GM23338 (cell line): ENCODE measurements at regions not wholly inside any gene's neighbourhood (a gene's known extent, or its start where the extent isn't known, plus 50 kb on each side); places are given as distances from the start of the nearest gene placed in this dataset.

Source experiments
- ATAC-seq: fragments of 200-7000 bp; cut with Tn5 transposase; 3 replicates; pipeline ENCODE4 v1.9.1; 2020
- DNase-seq: peaks from one replicate; pipeline ENCODE4 v3.0.0-alpha.2; 2015; ENCODE audit warnings: low spot score
- H2AFZ ChIP-seq: fragments of 200-600 bp; sonication (generic); 2 replicates; pipeline ENCODE4 v1.8.0; 2016; ENCODE audit warnings: antibody characterized with exemption, mild to moderate bottlenecking, moderate library complexity
- H3F3A ChIP-seq: fragments of 200-600 bp; sonication (generic); replicated peaks from 2 replicates; pipeline ENCODE4 v1.8.0; 2017; ENCODE audit warnings: antibody characterized with exemption, mixed run types, low read depth
- H3K27ac ChIP-seq: fragments of 200-600 bp; sonication (generic); 2 replicates; pipeline ENCODE4 v1.6.1; 2016; ENCODE audit warnings: low read depth
- H3K27me3 ChIP-seq: fragments of 200-600 bp; sonication (generic); 2 replicates; pipeline ENCODE4 v1.8.0; 2016; ENCODE audit warnings: mild to moderate bottlenecking, mixed run types, moderate library complexity; ENCODE audit not compliant: insufficient read depth
- H3K36me3 ChIP-seq: fragments of 200-600 bp; sonication (generic); 2 replicates; pipeline ENCODE4 v1.8.0; 2016; ENCODE audit warnings: mild to moderate bottlenecking; ENCODE audit not compliant: insufficient read depth
- H3K4me1 ChIP-seq: fragments of 200-600 bp; sonication (generic); 2 replicates; pipeline ENCODE4 v1.8.0; 2016; ENCODE audit warnings: mild to moderate bottlenecking, moderate library complexity; ENCODE audit not compliant: insufficient read depth
- H3K4me2 ChIP-seq: fragments of 200-600 bp; sonication (generic); 2 replicates; pipeline ENCODE4 v1.7.1; 2017; ENCODE audit warnings: mixed run types
- H3K4me3 ChIP-seq: fragments of 200-600 bp; sonication (generic); 2 replicates; pipeline ENCODE4 v1.6.1; 2016; ENCODE audit warnings: mixed run types
- H3K79me2 ChIP-seq: fragments of 200-600 bp; sonication (generic); replicated peaks from 2 replicates; pipeline ENCODE4 v1.8.0; 2017; ENCODE audit warnings: mild to moderate bottlenecking; ENCODE audit not compliant: insufficient read depth
- H3K9me2 ChIP-seq: fragments of 200-600 bp; sonication (generic); 2 replicates; pipeline ENCODE4 v1.8.0; 2017; ENCODE audit not compliant: insufficient read depth
- H4K20me1 ChIP-seq: fragments of 200-600 bp; sonication (generic); replicated peaks from 2 replicates; pipeline ENCODE4 v1.8.0; 2017; ENCODE audit warnings: mild to moderate bottlenecking; ENCODE audit not compliant: insufficient read depth
- H3K27ac Mint-ChIP-seq: 2 replicates; pipeline ENCODE4 v1.8.0; 2020; ENCODE audit warnings: inconsistent platforms, mild to moderate bottlenecking, moderate library complexity, mixed read lengths
- H3K27me3 Mint-ChIP-seq: 3 replicates; pipeline ENCODE4 v1.8.0; 2022; ENCODE audit warnings: low read depth, mild to moderate bottlenecking, moderate library complexity, mixed read lengths, inconsistent platforms; ENCODE audit not compliant: insufficient read depth, poor library complexity
- H3K36me3 Mint-ChIP-seq: 3 replicates; pipeline ENCODE4 v1.8.0; 2021; ENCODE audit warnings: low read depth, mild to moderate bottlenecking, inconsistent platforms, moderate library complexity, mixed read lengths
- H3K4me1 Mint-ChIP-seq: 3 replicates; pipeline ENCODE4 v1.8.0; 2020; ENCODE audit warnings: mild to moderate bottlenecking, inconsistent platforms, mixed read lengths
- H3K4me3 Mint-ChIP-seq: 3 replicates; pipeline ENCODE4 v1.8.0; 2021; ENCODE audit warnings: moderate library complexity, mild to moderate bottlenecking, inconsistent platforms, mixed read lengths
- H3K9me3 Mint-ChIP-seq: 3 replicates; pipeline ENCODE4 v1.8.0; 2020; ENCODE audit warnings: moderate library complexity, mild to moderate bottlenecking, inconsistent platforms, mixed read lengths
- CREB1 ChIP-seq: fragments of 250-450 bp; sonication (Bioruptor Pico); IDR thresholded peaks from 2 replicates; pipeline ENCODE4 v1.5.0; 2020; ENCODE audit warnings: low read depth, mild to moderate bottlenecking, moderate library complexity
- CTCF ChIP-seq, 2 experiments: fragments of 200-600 bp in 1 of 2; sonication (generic) in 1 of 2; conservative IDR thresholded peaks; 2 replicates each; pipeline versions ENCODE4 v1.5.1 to v1.6.1; 2016 to 2017; ENCODE audit warnings: antibody characterized with exemption in 2 of 2, low read depth in 2 of 2, mild to moderate bottlenecking in 2 of 2, moderate library complexity in 1 of 2
- EZH2 ChIP-seq: fragments of 200-600 bp; sonication (generic); IDR thresholded peaks from one replicate; pipeline ENCODE4 v1.8.0; 2017; ENCODE audit warnings: antibody characterized with exemption, mild to moderate bottlenecking, low read depth; ENCODE audit not compliant: unreplicated experiment
- EZH2phosphoT487 ChIP-seq: fragments of 200-600 bp; sonication (generic); IDR thresholded peaks from one replicate; pipeline ENCODE4 v1.8.1; 2018; ENCODE audit warnings: antibody characterized with exemption; ENCODE audit not compliant: unreplicated experiment
- JUNB ChIP-seq: IDR thresholded peaks from one replicate; pipeline ENCODE4 v1.6.1; 2016; ENCODE audit warnings: antibody characterized with exemption; ENCODE audit not compliant: unreplicated experiment
- NANOG ChIP-seq: IDR thresholded peaks from 2 replicates; pipeline ENCODE4 v1.6.1; 2016; ENCODE audit warnings: antibody characterized with exemption, borderline replicate concordance
- POLR2AphosphoS5 ChIP-seq: IDR thresholded peaks from 2 replicates; pipeline ENCODE4 v1.6.1; 2016; ENCODE audit warnings: antibody characterized with exemption, low read depth
- REST ChIP-seq: IDR thresholded peaks from one replicate; pipeline ENCODE4 v1.6.1; 2018; ENCODE audit warnings: antibody characterized with exemption; ENCODE audit not compliant: unreplicated experiment
- STAT1 ChIP-seq: IDR thresholded peaks from one replicate; pipeline ENCODE4 v1.6.1; 2016; ENCODE audit warnings: antibody characterized with exemption; ENCODE audit not compliant: unreplicated experiment
- ZNF114 ChIP-seq: fragments of 250-450 bp; sonication (Bioruptor Pico); IDR thresholded peaks from 2 replicates; pipeline ENCODE4 v1.5.0; 2020; ENCODE audit warnings: mild to moderate bottlenecking, moderate library complexity
- ZNF331 ChIP-seq: fragments of 250-450 bp; sonication (Bioruptor Pico); IDR thresholded peaks from 2 replicates; pipeline ENCODE4 v1.5.0; 2020; ENCODE audit warnings: low read depth, mild to moderate bottlenecking, moderate library complexity
- TF ChIP-seq, protein P1 (sequence below): fragments of 250-450 bp; sonication (Bioruptor Pico); IDR thresholded peaks from 2 replicates; pipeline ENCODE4 v1.5.0; 2020; ENCODE audit warnings: mild to moderate bottlenecking, moderate library complexity
- TF ChIP-seq, protein P2 (sequence below): IDR thresholded peaks from 2 replicates; pipeline ENCODE4 v1.6.1; 2016; ENCODE audit warnings: antibody characterized with exemption

GRCh38 chr11:37177721-37178120 is 579.7 kb upstream of the RAG2 start:
- no peaks in the 10 kb centered on the region for H3K4me1 Mint-ChIP-seq
- Histone ChIP-seq H3K4me2 (no peak overlapping the region), H2AFZ (no peak overlapping the region), H4K20me1 (no peaks in the 10 kb centered on the region), H3K27me3 (no peaks in the 10 kb centered on the region), H3K27ac (no peak overlapping the region), H3K4me3 (no peak overlapping the region), H3K9me2 (no peaks in the 10 kb centered on the region), H3K4me1 (no peaks in the 10 kb centered on the region), H3F3A (no peaks in the 10 kb centered on the region), H3K79me2 (no peaks in the 10 kb centered on the region), H3K36me3 (0 out of 2 replicates have a peak, but pooled peaks cover 5% of the 10 kb centered on the region)
- peaks cover 92% of the 10 kb centered on the region for H3K9me3 Mint-ChIP-seq
- no peak overlapping the region for H3K27ac Mint-ChIP-seq
- TF ChIP-seq ZNF331 (CRISPR knock-in tag) (no peak), EZH2phosphoT487 (no peak), ZNF114 (no peak), REST (no peak), POLR2AphosphoS5 (no peak), CREB1 (CRISPR knock-in tag) (no peak), NANOG (no peak), CTCF (conservative IDR thresholded peaks at IDR 0.05; ENCODE audit: low read depth in 2 of 2) (no peak), EZH2 (no peak), STAT1 (no peak), JUNB (no peak)
- TF ChIP-seq, protein P1, sequence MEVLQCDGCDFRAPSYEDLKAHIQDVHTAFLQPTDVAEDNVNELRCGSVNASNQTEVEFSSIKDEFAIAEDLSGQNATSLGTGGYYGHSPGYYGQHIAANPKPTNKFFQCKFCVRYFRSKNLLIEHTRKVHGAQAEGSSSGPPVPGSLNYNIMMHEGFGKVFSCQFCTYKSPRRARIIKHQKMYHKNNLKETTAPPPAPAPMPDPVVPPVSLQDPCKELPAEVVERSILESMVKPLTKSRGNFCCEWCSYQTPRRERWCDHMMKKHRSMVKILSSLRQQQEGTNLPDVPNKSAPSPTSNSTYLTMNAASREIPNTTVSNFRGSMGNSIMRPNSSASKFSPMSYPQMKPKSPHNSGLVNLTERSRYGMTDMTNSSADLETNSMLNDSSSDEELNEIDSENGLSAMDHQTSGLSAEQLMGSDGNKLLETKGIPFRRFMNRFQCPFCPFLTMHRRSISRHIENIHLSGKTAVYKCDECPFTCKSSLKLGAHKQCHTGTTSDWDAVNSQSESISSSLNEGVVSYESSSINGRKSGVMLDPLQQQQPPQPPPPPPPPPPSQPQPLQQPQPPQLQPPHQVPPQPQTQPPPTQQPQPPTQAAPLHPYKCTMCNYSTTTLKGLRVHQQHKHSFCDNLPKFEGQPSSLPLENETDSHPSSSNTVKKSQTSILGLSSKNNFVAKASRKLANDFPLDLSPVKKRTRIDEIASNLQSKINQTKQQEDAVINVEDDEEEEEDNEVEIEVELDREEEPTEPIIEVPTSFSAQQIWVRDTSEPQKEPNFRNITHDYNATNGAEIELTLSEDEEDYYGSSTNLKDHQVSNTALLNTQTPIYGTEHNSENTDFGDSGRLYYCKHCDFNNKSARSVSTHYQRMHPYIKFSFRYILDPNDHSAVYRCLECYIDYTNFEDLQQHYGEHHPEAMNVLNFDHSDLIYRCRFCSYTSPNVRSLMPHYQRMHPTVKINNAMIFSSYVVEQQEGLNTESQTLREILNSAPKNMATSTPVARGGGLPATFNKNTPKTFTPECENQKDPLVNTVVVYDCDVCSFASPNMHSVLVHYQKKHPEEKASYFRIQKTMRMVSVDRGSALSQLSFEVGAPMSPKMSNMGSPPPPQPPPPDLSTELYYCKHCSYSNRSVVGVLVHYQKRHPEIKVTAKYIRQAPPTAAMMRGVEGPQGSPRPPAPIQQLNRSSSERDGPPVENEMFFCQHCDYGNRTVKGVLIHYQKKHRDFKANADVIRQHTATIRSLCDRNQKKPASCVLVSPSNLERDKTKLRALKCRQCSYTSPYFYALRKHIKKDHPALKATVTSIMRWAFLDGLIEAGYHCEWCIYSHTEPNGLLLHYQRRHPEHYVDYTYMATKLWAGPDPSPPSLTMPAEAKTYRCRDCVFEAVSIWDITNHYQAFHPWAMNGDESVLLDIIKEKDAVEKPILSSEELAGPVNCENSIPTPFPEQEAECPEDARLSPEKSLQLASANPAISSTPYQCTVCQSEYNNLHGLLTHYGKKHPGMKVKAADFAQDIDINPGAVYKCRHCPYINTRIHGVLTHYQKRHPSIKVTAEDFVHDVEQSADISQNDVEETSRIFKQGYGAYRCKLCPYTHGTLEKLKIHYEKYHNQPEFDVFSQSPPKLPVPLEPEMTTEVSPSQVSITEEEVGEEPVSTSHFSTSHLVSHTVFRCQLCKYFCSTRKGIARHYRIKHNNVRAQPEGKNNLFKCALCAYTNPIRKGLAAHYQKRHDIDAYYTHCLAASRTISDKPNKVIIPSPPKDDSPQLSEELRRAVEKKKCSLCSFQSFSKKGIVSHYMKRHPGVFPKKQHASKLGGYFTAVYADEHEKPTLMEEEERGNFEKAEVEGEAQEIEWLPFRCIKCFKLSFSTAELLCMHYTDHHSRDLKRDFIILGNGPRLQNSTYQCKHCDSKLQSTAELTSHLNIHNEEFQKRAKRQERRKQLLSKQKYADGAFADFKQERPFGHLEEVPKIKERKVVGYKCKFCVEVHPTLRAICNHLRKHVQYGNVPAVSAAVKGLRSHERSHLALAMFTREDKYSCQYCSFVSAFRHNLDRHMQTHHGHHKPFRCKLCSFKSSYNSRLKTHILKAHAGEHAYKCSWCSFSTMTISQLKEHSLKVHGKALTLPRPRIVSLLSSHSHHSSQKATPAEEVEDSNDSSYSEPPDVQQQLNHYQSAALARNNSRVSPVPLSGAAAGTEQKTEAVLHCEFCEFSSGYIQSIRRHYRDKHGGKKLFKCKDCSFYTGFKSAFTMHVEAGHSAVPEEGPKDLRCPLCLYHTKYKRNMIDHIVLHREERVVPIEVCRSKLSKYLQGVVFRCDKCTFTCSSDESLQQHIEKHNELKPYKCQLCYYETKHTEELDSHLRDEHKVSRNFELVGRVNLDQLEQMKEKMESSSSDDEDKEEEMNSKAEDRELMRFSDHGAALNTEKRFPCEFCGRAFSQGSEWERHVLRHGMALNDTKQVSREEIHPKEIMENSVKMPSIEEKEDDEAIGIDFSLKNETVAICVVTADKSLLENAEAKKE (CRISPR knock-in tag), result no peak
- TF ChIP-seq, protein P2, sequence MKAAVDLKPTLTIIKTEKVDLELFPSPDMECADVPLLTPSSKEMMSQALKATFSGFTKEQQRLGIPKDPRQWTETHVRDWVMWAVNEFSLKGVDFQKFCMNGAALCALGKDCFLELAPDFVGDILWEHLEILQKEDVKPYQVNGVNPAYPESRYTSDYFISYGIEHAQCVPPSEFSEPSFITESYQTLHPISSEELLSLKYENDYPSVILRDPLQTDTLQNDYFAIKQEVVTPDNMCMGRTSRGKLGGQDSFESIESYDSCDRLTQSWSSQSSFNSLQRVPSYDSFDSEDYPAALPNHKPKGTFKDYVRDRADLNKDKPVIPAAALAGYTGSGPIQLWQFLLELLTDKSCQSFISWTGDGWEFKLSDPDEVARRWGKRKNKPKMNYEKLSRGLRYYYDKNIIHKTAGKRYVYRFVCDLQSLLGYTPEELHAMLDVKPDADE, result no peak
- no peak overlapping the region for H3K4me3 Mint-ChIP-seq
- peaks cover under 1% of the 10 kb centered on the region for H3K27me3 Mint-ChIP-seq
- ATAC-seq, result no peak
- H3K36me3 Mint-ChIP-seq, result peaks cover 30% of the 10 kb centered on the region; the same call in 2 of the 3 replicates
- no peak for DNase-seq
